DOHH2 (cell line): ENCODE measurements at regions not wholly inside any gene's neighbourhood (a gene's known extent, or its start where the extent isn't known, plus 50 kb on each side); places are given as distances from the start of the nearest gene placed in this dataset.

ENCODE experiments used
- CTCF ChIP-seq: fragments of 200-600 bp; sonication (generic); IDR thresholded peaks from one replicate; pipeline ENCODE4 v1.5.1; 2014; ENCODE audit warnings: antibody characterized with exemption, mild to moderate bottlenecking, low read depth, low read length; ENCODE audit not compliant: poor library complexity, severe bottlenecking
- EZH2phosphoT487 ChIP-seq: fragments of 200-600 bp; sonication (generic); IDR thresholded peaks from 2 replicates; pipeline ENCODE4 v1.6.1; 2017; ENCODE audit warnings: borderline replicate concordance, mild to moderate bottlenecking, antibody characterized with exemption, low read length, moderate library complexity, mixed read lengths

DNA sequence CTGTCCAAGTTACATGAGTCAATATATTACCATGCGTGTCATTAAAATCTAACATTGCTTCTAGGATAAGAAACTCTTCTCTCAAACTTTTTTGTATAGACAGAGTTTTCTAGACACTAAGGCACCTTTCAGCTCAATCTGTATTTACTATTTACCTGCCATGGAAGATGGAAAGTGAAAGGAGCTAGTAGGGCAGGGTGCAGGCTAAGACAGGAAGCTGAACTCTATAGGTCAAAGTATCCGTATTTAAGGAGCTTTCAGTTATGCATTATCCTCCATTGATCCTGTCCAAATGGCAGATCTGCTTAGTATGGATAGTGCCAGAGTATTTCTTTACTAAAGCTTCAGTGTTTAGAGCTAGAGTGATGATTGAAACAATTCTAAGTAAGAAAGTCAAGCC lies 612.8 kb downstream of the IPMK start:
- TF ChIP-seq CTCF (no peak), EZH2phosphoT487 (no peak)
